PC-9 (cell line): ENCODE measurements at regions not wholly inside any gene's neighbourhood (a gene's known extent, or its start where the extent isn't known, plus 50 kb on each side); places are given as distances from the start of the nearest gene placed in this dataset.
"Not testable (repeated sequence)": the region's sequence is repeated elsewhere in the genome, so short reads cannot be mapped to it uniquely, and the experiment has no call there.

Experiments used
- EZH2 ChIP-seq: fragments of 200-600 bp; sonication (generic); IDR thresholded peaks from 2 replicates; pipeline ENCODE4 v1.8.0; 2017; ENCODE audit warnings: antibody characterized with exemption, low read depth
- TF ChIP-seq, protein P1 (sequence below): fragments of 200-600 bp; sonication (generic); conservative IDR thresholded peaks from 2 replicates; pipeline ENCODE4 v1.6.1; 2017; ENCODE audit warnings: mixed run types, antibody characterized with exemption, mild to moderate bottlenecking, moderate library complexity

DNA sequence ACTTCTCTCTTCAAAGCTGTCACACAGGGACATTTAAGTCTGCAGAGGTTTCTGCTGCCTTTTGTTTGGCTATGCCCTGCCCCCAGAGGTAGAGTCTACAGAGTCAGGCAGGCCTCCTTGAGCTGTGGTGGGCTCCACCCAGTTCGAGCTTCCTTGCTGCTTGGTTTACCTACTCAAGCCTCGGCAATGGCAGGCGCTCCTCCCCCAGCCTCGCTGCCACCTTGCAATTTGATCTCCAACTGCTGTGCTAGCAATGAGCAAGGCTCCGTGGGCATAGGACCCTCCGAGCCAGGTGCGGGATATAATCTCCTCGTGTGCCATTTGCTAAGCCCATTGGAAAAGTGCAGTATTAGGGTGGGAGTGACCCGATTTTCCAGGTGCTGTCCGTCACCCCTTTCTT is 306.9 kb upstream of the API5 start:
- TF ChIP-seq, protein P1, sequence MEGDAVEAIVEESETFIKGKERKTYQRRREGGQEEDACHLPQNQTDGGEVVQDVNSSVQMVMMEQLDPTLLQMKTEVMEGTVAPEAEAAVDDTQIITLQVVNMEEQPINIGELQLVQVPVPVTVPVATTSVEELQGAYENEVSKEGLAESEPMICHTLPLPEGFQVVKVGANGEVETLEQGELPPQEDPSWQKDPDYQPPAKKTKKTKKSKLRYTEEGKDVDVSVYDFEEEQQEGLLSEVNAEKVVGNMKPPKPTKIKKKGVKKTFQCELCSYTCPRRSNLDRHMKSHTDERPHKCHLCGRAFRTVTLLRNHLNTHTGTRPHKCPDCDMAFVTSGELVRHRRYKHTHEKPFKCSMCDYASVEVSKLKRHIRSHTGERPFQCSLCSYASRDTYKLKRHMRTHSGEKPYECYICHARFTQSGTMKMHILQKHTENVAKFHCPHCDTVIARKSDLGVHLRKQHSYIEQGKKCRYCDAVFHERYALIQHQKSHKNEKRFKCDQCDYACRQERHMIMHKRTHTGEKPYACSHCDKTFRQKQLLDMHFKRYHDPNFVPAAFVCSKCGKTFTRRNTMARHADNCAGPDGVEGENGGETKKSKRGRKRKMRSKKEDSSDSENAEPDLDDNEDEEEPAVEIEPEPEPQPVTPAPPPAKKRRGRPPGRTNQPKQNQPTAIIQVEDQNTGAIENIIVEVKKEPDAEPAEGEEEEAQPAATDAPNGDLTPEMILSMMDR = not testable (repeated sequence)
- TF ChIP-seq EZH2 = not testable (repeated sequence)
